ENCODE measurements at regions not wholly inside any gene's neighbourhood (a gene's known extent, or its start where the extent isn't known, plus 50 kb on each side); places are given as distances from the start of the nearest gene placed in this dataset.
"Not testable (repeated sequence)": the region's sequence is repeated elsewhere in the genome, so short reads cannot be mapped to it uniquely, and the experiment has no call there.

- DNase-seq: no peak
Observed at GRCh38 chr3:152103257-152103656, 165.5 kb upstream of the MBNL1 start.

- no peak for DNase-seq
Observed at GRCh38 chr3:152104847-152105415, 163.8 kb upstream of the MBNL1 start.

GRCh38 chr3:152105446-152105845 is 163.3 kb upstream of the MBNL1 start:
- no peak for DNase-seq

- no peak for DNase-seq
Observed at GRCh38 chr3:152109038-152109437, 159.7 kb upstream of the MBNL1 start.

GRCh38 chr3:152113413-152113812 is 155.3 kb upstream of the MBNL1 start:
- no peak for DNase-seq

GRCh38 chr3:152113992-152114651 is 154.6 kb upstream of the MBNL1 start:
- no peak for DNase-seq

- no peak for DNase-seq
Observed at GRCh38 chr3:152120601-152121269, 148.0 kb upstream of the MBNL1 start.

- no peak for DNase-seq
Observed at GRCh38 chr3:152121270-152121636, 147.5 kb upstream of the MBNL1 start.

- DNase-seq: no peak
Observed at GRCh38 chr3:152122851-152123250, 145.9 kb upstream of the MBNL1 start.

- no peak for DNase-seq
Observed at GRCh38 chr3:152123457-152123856, 145.3 kb upstream of the MBNL1 start.

GRCh38 chr3:152126260-152126659 is 142.5 kb upstream of the MBNL1 start:
- no peak for DNase-seq

GRCh38 chr3:152127058-152127457 is 141.7 kb upstream of the MBNL1 start:
- no peak for DNase-seq

- no peak for DNase-seq
Observed at GRCh38 chr3:152128356-152128755, 140.4 kb upstream of the MBNL1 start.

GRCh38 chr3:152139651-152140050 is 129.1 kb upstream of the MBNL1 start:
- DNase-seq: no peak

GRCh38 chr3:152146461-152146860 is 122.3 kb upstream of the MBNL1 start:
- no peak for DNase-seq

- DNase-seq: no peak
Observed at GRCh38 chr3:152147748-152148147, 121.0 kb upstream of the MBNL1 start.

GRCh38 chr3:152148579-152148978 is 120.2 kb upstream of the MBNL1 start:
- DNase-seq: no peak

- DNase-seq: no peak
Observed at GRCh38 chr3:152149832-152150231, 118.9 kb upstream of the MBNL1 start.

- no peak for DNase-seq
Observed at GRCh38 chr3:152151216-152151876, 117.4 kb upstream of the MBNL1 start.

- not testable (repeated sequence) for DNase-seq
Observed at GRCh38 chr3:152151877-152152765, 116.6 kb upstream of the MBNL1 start.

GRCh38 chr3:152153115-152153514 is 115.6 kb upstream of the MBNL1 start:
- DNase-seq: not testable (repeated sequence)

- no peak for DNase-seq
Observed at GRCh38 chr3:152155246-152156020, 113.3 kb upstream of the MBNL1 start.

All from NCI-H524 (cell line).